Coronary artery (tissue), 2 donors: ENCODE measurements at regions not wholly inside any gene's neighbourhood (a gene's known extent, or its start where the extent isn't known, plus 50 kb on each side); places are given as distances from the start of the nearest gene placed in this dataset.

Experiments used
- DNase-seq: peaks from one replicate; pipeline ENCODE4 v3.0.0-alpha.2; 2017; ENCODE audit warnings: low spot score
- H3K27ac ChIP-seq, 2 donors: fragments of 200-600 bp; sonication (generic); one replicate each; pipeline ENCODE4 v1.5.1; 2016 to 2019
- H3K4me3 ChIP-seq: fragments of 200-600 bp; sonication (generic); 2 replicates; pipeline ENCODE4 v1.5.1; 2016; ENCODE audit warnings: mild to moderate bottlenecking, moderate library complexity
- CTCF ChIP-seq: fragments of 200-600 bp; sonication (generic); IDR thresholded peaks from one replicate; pipeline ENCODE4 v1.5.1; 2019; ENCODE audit warnings: antibody characterized with exemption

- no peak overlapping the region for H3K4me3 ChIP-seq
- no peak overlapping the region for H3K27ac ChIP-seq
- no peak for DNase-seq
- no peak for TF ChIP-seq CTCF
Observed at GRCh38 chr13:105660561-105660960, 874.9 kb downstream of the EFNB2 start.

GRCh38 chr13:105658431-105658830, 877.0 kb downstream of the EFNB2 start:
- no peak for TF ChIP-seq CTCF
- no peak overlapping the region for H3K4me3 ChIP-seq
- no peak for DNase-seq
- H3K27ac ChIP-seq, result no peak overlapping the region

- no peak overlapping the region for H3K27ac ChIP-seq
- no peak overlapping the region for H3K4me3 ChIP-seq
- TF ChIP-seq CTCF, result no peak
- no peak for DNase-seq
Observed at GRCh38 chr13:105655046-105655445, 880.4 kb downstream of the EFNB2 start.

GRCh38 chr13:105643966-105644365, 891.5 kb downstream of the EFNB2 start:
- TF ChIP-seq CTCF, result no peak

GRCh38 chr13:105642511-105642958, 892.9 kb downstream of the EFNB2 start:
- Histone ChIP-seq H3K4me3 (no peak overlapping the region), H3K27ac (no peak overlapping the region)
- no peak for DNase-seq
- no peak for TF ChIP-seq CTCF

More at GRCh38 chr13:105643966-105644365, 891.5 kb downstream of the EFNB2 start:
- Histone ChIP-seq H3K27ac (no peak overlapping the region), H3K4me3 (no peak overlapping the region)
- no peak for DNase-seq

- Histone ChIP-seq H3K27ac (no peak overlapping the region), H3K4me3 (no peak overlapping the region)
- DNase-seq, result no peak
- no peak for TF ChIP-seq CTCF
Observed at GRCh38 chr13:105641121-105641520, 894.3 kb downstream of the EFNB2 start.

GRCh38 chr13:105638426-105638825, 897.0 kb downstream of the EFNB2 start:
- no peak for TF ChIP-seq CTCF
- H3K4me3 ChIP-seq, result no peak overlapping the region

More at GRCh38 chr13:105638426-105638825, 897.0 kb downstream of the EFNB2 start:
- H3K27ac ChIP-seq, result no peak overlapping the region
- no peak for DNase-seq
